ENCODE measurements at regions not wholly inside any gene's neighbourhood (a gene's known extent, or its start where the extent isn't known, plus 50 kb on each side); places are given as distances from the start of the nearest gene placed in this dataset.

- no peak for DNase-seq
These were observed 95.8 kb upstream of the MAP1LC3B2 start for GRCh38 chr12:116463366-116463765.

GRCh38 chr12:116465407-116465806, 93.8 kb upstream of the MAP1LC3B2 start:
- DNase-seq = no peak

GRCh38 chr12:116465856-116466255, 93.3 kb upstream of the MAP1LC3B2 start:
- no peak for DNase-seq

GRCh38 chr12:116466536-116466935, 92.6 kb upstream of the MAP1LC3B2 start:
- no peak for DNase-seq

GRCh38 chr12:116469344-116469743, 89.8 kb upstream of the MAP1LC3B2 start:
- DNase-seq = no peak

GRCh38 chr12:116471544-116471943, 87.6 kb upstream of the MAP1LC3B2 start:
- no peak for DNase-seq

GRCh38 chr12:116472193-116472592, 87.0 kb upstream of the MAP1LC3B2 start:
- DNase-seq = no peak

- DNase-seq = no peak
These were observed 85.8 kb upstream of the MAP1LC3B2 start for GRCh38 chr12:116473416-116473815.

- DNase-seq = no peak
These were observed 84.8 kb upstream of the MAP1LC3B2 start for GRCh38 chr12:116474331-116474730.

GRCh38 chr12:116474899-116475298, 84.3 kb upstream of the MAP1LC3B2 start:
- no peak for DNase-seq

- no peak for DNase-seq
These were observed 82.9 kb upstream of the MAP1LC3B2 start for GRCh38 chr12:116476227-116476822.

- no peak for DNase-seq
These were observed 80.9 kb upstream of the MAP1LC3B2 start for GRCh38 chr12:116478243-116478773.

- DNase-seq = peak; percentile 28
These were observed 78.9 kb upstream of the MAP1LC3B2 start for GRCh38 chr12:116480210-116480810.

GRCh38 chr12:116481726-116482125, 77.5 kb upstream of the MAP1LC3B2 start:
- no peak for DNase-seq

GRCh38 chr12:116482179-116482578, 77.0 kb upstream of the MAP1LC3B2 start:
- no peak for DNase-seq

- DNase-seq = no peak
These were observed 76.3 kb upstream of the MAP1LC3B2 start for GRCh38 chr12:116482859-116483258.

- DNase-seq = no peak
These were observed 75.0 kb upstream of the MAP1LC3B2 start for GRCh38 chr12:116483959-116484750.

GRCh38 chr12:116484807-116485206, 74.4 kb upstream of the MAP1LC3B2 start:
- DNase-seq = no peak

GRCh38 chr12:116489116-116489515, 70.1 kb upstream of the MAP1LC3B2 start:
- no peak for DNase-seq

- DNase-seq = no peak
These were observed 68.7 kb upstream of the MAP1LC3B2 start for GRCh38 chr12:116490471-116490870.

- DNase-seq = no peak
These were observed 66.4 kb upstream of the MAP1LC3B2 start for GRCh38 chr12:116492703-116493324.

- no peak for DNase-seq
These were observed 63.9 kb upstream of the MAP1LC3B2 start for GRCh38 chr12:116495260-116495659.

- no peak for DNase-seq
These were observed 62.1 kb upstream of the MAP1LC3B2 start for GRCh38 chr12:116497051-116497591.

Data from CD4-positive, alpha-beta T cell treated with Interleukin-6 for 4 hours (primary cell).